ENCODE measurements at regions not wholly inside any gene's neighbourhood (a gene's known extent, or its start where the extent isn't known, plus 50 kb on each side); places are given as distances from the start of the nearest gene placed in this dataset.

- no peak for DNase-seq (ENCODE audit: low spot score)
- in situ Hi-C loops (cut with MboI; ENCODE audit: low sequenced_read_pairs, unreplicated experiment), result no loop called here
- no peak for TF ChIP-seq CTCF (IDR thresholded peaks at IDR 0.05; ENCODE audit: borderline replicate concordance, control extremely low read depth, extremely low read depth, insufficient read depth, missing control alignments)
Measured at GRCh38 chr11:70806461-70807194, 408.3 kb downstream of the CTTN start.

- TF ChIP-seq CTCF (IDR thresholded peaks at IDR 0.05; ENCODE audit: borderline replicate concordance, control extremely low read depth, extremely low read depth, insufficient read depth, missing control alignments), result no peak
- DNase-seq (ENCODE audit: low spot score), result no peak
- in situ Hi-C loops (cut with MboI; ENCODE audit: low sequenced_read_pairs, unreplicated experiment), result no loop called here
Measured at GRCh38 chr11:70807195-70807543, 408.8 kb downstream of the CTTN start.

GRCh38 chr11:70808686-70809375, 410.5 kb downstream of the CTTN start:
- no peak for DNase-seq (ENCODE audit: low spot score)
- in situ Hi-C loops (cut with MboI; ENCODE audit: low sequenced_read_pairs, unreplicated experiment), result no loop called here
- no peak for TF ChIP-seq CTCF (IDR thresholded peaks at IDR 0.05; ENCODE audit: borderline replicate concordance, control extremely low read depth, extremely low read depth, insufficient read depth, missing control alignments)

GRCh38 chr11:70810133-70810532, 411.8 kb downstream of the CTTN start:
- no peak for DNase-seq (ENCODE audit: low spot score)
- no peak for TF ChIP-seq CTCF (IDR thresholded peaks at IDR 0.05; ENCODE audit: borderline replicate concordance, control extremely low read depth, extremely low read depth, insufficient read depth, missing control alignments)
- in situ Hi-C loops (cut with MboI; ENCODE audit: low sequenced_read_pairs, unreplicated experiment), result no loop called here

- in situ Hi-C loops (cut with MboI; ENCODE audit: low sequenced_read_pairs, unreplicated experiment), result no loop called here
- no peak for DNase-seq (ENCODE audit: low spot score)
Measured at GRCh38 chr11:70810681-70811080, 412.4 kb downstream of the CTTN start.

GRCh38 chr11:70811483-70811882, 413.2 kb downstream of the CTTN start:
- in situ Hi-C loops (cut with MboI; ENCODE audit: low sequenced_read_pairs, unreplicated experiment), result no loop called here
- DNase-seq (ENCODE audit: low spot score), result no peak
- no peak for TF ChIP-seq CTCF (IDR thresholded peaks at IDR 0.05; ENCODE audit: borderline replicate concordance, control extremely low read depth, extremely low read depth, insufficient read depth, missing control alignments)

More at GRCh38 chr11:70810681-70811080, 412.4 kb downstream of the CTTN start:
- no peak for TF ChIP-seq CTCF (IDR thresholded peaks at IDR 0.05; ENCODE audit: borderline replicate concordance, control extremely low read depth, extremely low read depth, insufficient read depth, missing control alignments)
